Neural cell (in vitro differentiated cells): ENCODE measurements at regions not wholly inside any gene's neighbourhood (a gene's known extent, or its start where the extent isn't known, plus 50 kb on each side); places are given as distances from the start of the nearest gene placed in this dataset.

Source experiments
- EP300 ChIP-seq: fragments of 450-650 bp; conservative IDR thresholded peaks from 2 replicates; pipeline ENCODE4 v1.6.1; 2014; ENCODE audit warnings: antibody characterized with exemption, mild to moderate bottlenecking, moderate library complexity; ENCODE audit not compliant: poor library complexity, severe bottlenecking
- MXI1 ChIP-seq: fragments of 450-650 bp; conservative IDR thresholded peaks from 2 replicates; pipeline ENCODE4 v1.6.1; 2014; ENCODE audit warnings: antibody characterized with exemption, mild to moderate bottlenecking; ENCODE audit not compliant: poor library complexity, severe bottlenecking
- TF ChIP-seq, protein P1 (sequence below): fragments of 450-650 bp; IDR thresholded peaks from 2 replicates; pipeline ENCODE4 v1.5.1; 2014; ENCODE audit warnings: antibody characterized with exemption, mild to moderate bottlenecking, moderate library complexity; ENCODE audit not compliant: poor library complexity, severe bottlenecking

DNA sequence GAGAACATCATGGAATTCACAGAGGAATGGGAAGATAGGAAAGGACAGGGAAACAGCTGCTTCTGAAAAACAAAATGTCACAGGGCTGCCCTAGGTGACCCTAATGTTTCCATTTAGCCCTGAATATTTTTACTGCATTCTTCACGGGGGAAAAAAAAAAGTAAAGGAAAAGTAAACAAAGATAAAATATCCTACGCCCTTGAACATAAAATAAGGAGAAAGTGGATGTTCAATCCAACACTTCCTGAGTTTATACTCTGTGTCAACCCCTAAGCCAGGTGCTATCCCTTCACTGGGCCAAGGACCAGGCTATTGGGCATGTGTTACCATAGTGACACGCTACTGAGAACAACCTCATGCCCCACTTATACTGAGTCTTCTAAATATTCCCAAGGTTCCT is 84.7 kb downstream of the FAM76B start:
- TF ChIP-seq, protein P1, sequence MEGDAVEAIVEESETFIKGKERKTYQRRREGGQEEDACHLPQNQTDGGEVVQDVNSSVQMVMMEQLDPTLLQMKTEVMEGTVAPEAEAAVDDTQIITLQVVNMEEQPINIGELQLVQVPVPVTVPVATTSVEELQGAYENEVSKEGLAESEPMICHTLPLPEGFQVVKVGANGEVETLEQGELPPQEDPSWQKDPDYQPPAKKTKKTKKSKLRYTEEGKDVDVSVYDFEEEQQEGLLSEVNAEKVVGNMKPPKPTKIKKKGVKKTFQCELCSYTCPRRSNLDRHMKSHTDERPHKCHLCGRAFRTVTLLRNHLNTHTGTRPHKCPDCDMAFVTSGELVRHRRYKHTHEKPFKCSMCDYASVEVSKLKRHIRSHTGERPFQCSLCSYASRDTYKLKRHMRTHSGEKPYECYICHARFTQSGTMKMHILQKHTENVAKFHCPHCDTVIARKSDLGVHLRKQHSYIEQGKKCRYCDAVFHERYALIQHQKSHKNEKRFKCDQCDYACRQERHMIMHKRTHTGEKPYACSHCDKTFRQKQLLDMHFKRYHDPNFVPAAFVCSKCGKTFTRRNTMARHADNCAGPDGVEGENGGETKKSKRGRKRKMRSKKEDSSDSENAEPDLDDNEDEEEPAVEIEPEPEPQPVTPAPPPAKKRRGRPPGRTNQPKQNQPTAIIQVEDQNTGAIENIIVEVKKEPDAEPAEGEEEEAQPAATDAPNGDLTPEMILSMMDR: no peak
- TF ChIP-seq EP300 (no peak), MXI1 (no peak)
